ENCODE measurements at regions not wholly inside any gene's neighbourhood (a gene's known extent, or its start where the extent isn't known, plus 50 kb on each side); places are given as distances from the start of the nearest gene placed in this dataset.
"Not testable (repeated sequence)": the region's sequence is repeated elsewhere in the genome, so short reads cannot be mapped to it uniquely, and the experiment has no call there.

- CTCF ChIA-PET, result no interaction called here
- POLR2A ChIA-PET, result no interaction called here
- TF ChIP-seq CTCF (IDR thresholded peaks at IDR 0.05; ENCODE audit: low read depth, low read length), result no peak
- H3K27ac ChIP-seq (ENCODE audit: low read depth, low read length), result no peak overlapping the region
- H3K9me3 ChIP-seq (ENCODE audit: control insufficient read depth, insufficient read depth, low read length), result no peaks in the 10 kb centered on the region
- no peak for DNase-seq (ENCODE audit: low read depth, low spot score)
- H3K27me3 ChIP-seq (ENCODE audit: control insufficient read depth, insufficient read depth, low read length), result no peaks in the 10 kb centered on the region
- H3K4me3 ChIP-seq (ENCODE audit: low read depth, low read length), result no peak overlapping the region
Measured at GRCh38 chr12:74663958-74664357, 126.3 kb downstream of the ATXN7L3B start.

- ChIA-PET CTCF (no interaction called here), POLR2A (no interaction called here)
- Histone ChIP-seq H3K27me3 (ENCODE audit: control insufficient read depth, insufficient read depth, low read length) (no peaks in the 10 kb centered on the region), H3K9me3 (ENCODE audit: control insufficient read depth, insufficient read depth, low read length) (no peaks in the 10 kb centered on the region), H3K4me3 (ENCODE audit: low read depth, low read length) (no peak overlapping the region), H3K27ac (ENCODE audit: low read depth, low read length) (no peak overlapping the region)
- no peak for TF ChIP-seq CTCF (IDR thresholded peaks at IDR 0.05; ENCODE audit: low read depth, low read length)
- no peak for DNase-seq (ENCODE audit: low read depth, low spot score)
Measured at GRCh38 chr12:74665690-74666089, 128.1 kb downstream of the ATXN7L3B start.

- Histone ChIP-seq H3K9me3 (ENCODE audit: control insufficient read depth, insufficient read depth, low read length) (no peaks in the 10 kb centered on the region), H3K4me3 (ENCODE audit: low read depth, low read length) (no peak overlapping the region), H3K27me3 (ENCODE audit: control insufficient read depth, insufficient read depth, low read length) (no peaks in the 10 kb centered on the region), H3K27ac (ENCODE audit: low read depth, low read length) (no peak overlapping the region)
- ChIA-PET CTCF (no interaction called here), POLR2A (no interaction called here)
- TF ChIP-seq CTCF (IDR thresholded peaks at IDR 0.05; ENCODE audit: low read depth, low read length), result no peak
- no peak for DNase-seq (ENCODE audit: low read depth, low spot score)
Measured at GRCh38 chr12:74671421-74671820, 133.8 kb downstream of the ATXN7L3B start.

DNA sequence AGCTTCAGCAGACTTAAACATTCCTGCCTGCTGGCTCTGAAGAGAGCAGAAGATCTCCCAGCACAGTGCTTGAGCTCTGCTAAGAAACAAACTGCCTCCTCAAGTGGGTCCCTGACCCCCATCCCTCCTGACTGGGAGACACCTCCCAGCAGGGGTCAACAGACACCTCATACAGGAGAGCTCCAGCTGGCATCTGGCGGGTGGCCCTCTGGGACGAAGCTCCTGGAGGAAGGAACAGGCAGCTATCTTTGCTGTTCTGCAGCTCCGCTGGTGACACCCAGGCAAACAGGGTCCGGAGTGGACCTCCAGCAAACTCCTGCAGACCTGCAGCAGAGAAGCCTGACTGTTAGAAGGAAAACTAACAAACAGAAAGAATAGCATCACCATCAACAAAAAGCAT lies 139.3 kb downstream of the ATXN7L3B start:
- POLR2A ChIA-PET; H3K27me3 ChIP-seq (ENCODE audit: control insufficient read depth, insufficient read depth, low read length); H3K9me3 ChIP-seq (ENCODE audit: control insufficient read depth, insufficient read depth, low read length); DNase-seq (ENCODE audit: low read depth, low spot score); H3K27ac ChIP-seq (ENCODE audit: low read depth, low read length); H3K4me3 ChIP-seq (ENCODE audit: low read depth, low read length): not testable (repeated sequence)
- CTCF ChIA-PET, result interaction anchor here (1.1 kb wide), 1 partner anchor 12 kb away, joined by 3 read pairs; no protein-coding TSS in a partner anchor

DNA sequence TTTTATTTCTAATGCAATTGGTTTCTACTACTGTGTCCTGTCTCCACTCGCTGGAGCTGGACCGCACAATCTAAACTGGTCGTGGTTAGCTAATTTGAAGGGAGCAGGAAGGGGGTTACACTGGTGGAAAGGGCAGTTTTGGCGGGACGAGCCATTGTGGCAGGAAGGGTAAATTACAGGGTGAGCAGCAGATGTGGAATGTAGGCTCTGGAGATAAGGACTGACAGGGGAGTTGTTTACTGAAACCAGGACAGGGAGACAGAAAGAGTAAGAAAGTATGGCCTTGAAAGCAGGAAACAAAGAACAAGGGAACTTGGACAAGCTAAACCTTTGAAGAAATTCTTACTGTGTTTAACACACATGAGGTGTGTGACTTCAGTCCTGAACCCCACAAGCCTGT lies 147.8 kb downstream of the ATXN7L3B start:
- H3K9me3 ChIP-seq (ENCODE audit: control insufficient read depth, insufficient read depth, low read length), result no peaks in the 10 kb centered on the region
- no peak overlapping the region for H3K4me3 ChIP-seq (ENCODE audit: low read depth, low read length)
- no peak for DNase-seq (ENCODE audit: low read depth, low spot score)
- ChIA-PET CTCF (no interaction called here), POLR2A (no interaction called here)
- H3K27ac ChIP-seq (ENCODE audit: low read depth, low read length), result no peak overlapping the region
- no peaks in the 10 kb centered on the region for H3K27me3 ChIP-seq (ENCODE audit: control insufficient read depth, insufficient read depth, low read length)
- TF ChIP-seq CTCF (IDR thresholded peaks at IDR 0.05; ENCODE audit: low read depth, low read length), result no peak
